ENCODE measurements at regions not wholly inside any gene's neighbourhood (a gene's known extent, or its start where the extent isn't known, plus 50 kb on each side); places are given as distances from the start of the nearest gene placed in this dataset.
"Not testable (repeated sequence)": the region's sequence is repeated elsewhere in the genome, so short reads cannot be mapped to it uniquely, and the experiment has no call there.

DNA sequence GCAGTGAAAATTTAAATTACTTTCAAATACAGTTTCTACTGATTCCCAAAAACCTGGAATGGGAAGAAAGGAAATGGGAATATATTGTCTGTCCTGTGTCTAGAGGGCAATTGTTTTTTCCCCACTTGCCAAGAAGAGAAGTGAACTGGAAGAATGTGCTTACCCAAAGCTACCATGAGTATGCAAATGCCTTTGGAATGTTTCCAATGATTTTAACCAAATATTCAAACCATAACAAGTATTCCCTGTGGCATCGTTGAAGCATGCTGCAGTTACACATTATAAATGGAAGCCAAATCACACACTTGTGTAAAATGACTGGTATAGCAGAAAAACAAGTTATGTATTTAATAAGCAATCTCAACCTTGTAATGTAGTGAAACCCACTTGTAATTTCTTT lies 368.2 kb downstream of the GBE1 start:
- Mint-ChIP-seq H3K9me3 (peaks cover 0 to 1% of the 10 kb centered on the region in 2 donors), H3K27ac (no peak overlapping the region), H3K4me1 (no peaks in the 10 kb centered on the region), H3K4me3 (no peak overlapping the region), H3K27me3 (no peaks in the 10 kb centered on the region), H3K36me3 (no peaks in the 10 kb centered on the region)
- ATAC-seq (replicated peaks): no peak
- DNase-seq: no peak

- DNase-seq (no peak), ATAC-seq (replicated peaks) (no peak)
- no peaks in the 10 kb centered on the region for H3K4me1 Mint-ChIP-seq
- H3K4me3 Mint-ChIP-seq: no peak overlapping the region
- no peaks in the 10 kb centered on the region for H3K36me3 Mint-ChIP-seq
- H3K27ac Mint-ChIP-seq: no peak overlapping the region
- peaks cover 0 to 1% of the 10 kb centered on the region in 2 donors for H3K9me3 Mint-ChIP-seq
- no peaks in the 10 kb centered on the region for H3K27me3 Mint-ChIP-seq
Observed at GRCh38 chr3:81390796-81391195, 370.6 kb downstream of the GBE1 start.

- Mint-ChIP-seq H3K4me1 (no peaks in the 10 kb centered on the region), H3K27ac (no peak overlapping the region), H3K4me3 (no peak overlapping the region), H3K9me3 (peaks cover 0 to 1% of the 10 kb centered on the region in 2 donors), H3K36me3 (no peaks in the 10 kb centered on the region), H3K27me3 (no peaks in the 10 kb centered on the region)
- ATAC-seq (replicated peaks): no peak
- no peak for DNase-seq
Observed at GRCh38 chr3:81388191-81388590, 373.3 kb downstream of the GBE1 start.

GRCh38 chr3:81382470-81382869 lies 379.0 kb downstream of the GBE1 start:
- no peaks in the 10 kb centered on the region for H3K4me1 Mint-ChIP-seq
- H3K27me3 Mint-ChIP-seq: no peaks in the 10 kb centered on the region
- H3K27ac Mint-ChIP-seq: no peak overlapping the region
- H3K9me3 Mint-ChIP-seq: no peaks in the 10 kb centered on the region
- no peak overlapping the region for H3K4me3 Mint-ChIP-seq
- no peaks in the 10 kb centered on the region for H3K36me3 Mint-ChIP-seq
- DNase-seq (no peak), ATAC-seq (replicated peaks) (no peak)

DNA sequence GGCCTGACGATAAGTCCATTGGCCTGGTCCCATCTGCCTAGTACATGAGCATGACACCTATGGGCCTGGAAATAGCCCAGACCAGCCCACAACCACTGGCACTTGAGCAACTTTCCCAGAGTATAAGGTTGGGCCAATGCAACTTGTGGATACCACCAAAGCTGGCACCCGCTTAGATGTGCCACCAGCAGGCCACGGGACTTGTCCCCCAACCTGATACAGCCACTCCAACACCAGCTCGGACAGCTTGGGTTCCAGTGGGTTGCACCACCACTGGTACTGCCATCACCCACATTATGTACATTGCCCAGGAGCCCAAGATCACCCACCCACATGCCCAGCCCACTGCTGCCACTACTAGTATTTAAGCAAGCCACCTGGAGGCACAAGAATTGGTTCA lies 381.2 kb downstream of the GBE1 start:
- Mint-ChIP-seq H3K27ac (no peak overlapping the region), H3K9me3 (no peaks in the 10 kb centered on the region), H3K27me3 (no peaks in the 10 kb centered on the region), H3K4me3 (no peak overlapping the region), H3K4me1 (no peaks in the 10 kb centered on the region), H3K36me3 (no peaks in the 10 kb centered on the region)
- ATAC-seq (replicated peaks) (no peak), DNase-seq (no peak)

- Mint-ChIP-seq H3K4me1 (no peaks in the 10 kb centered on the region), H3K27ac (no peak overlapping the region), H3K36me3 (no peaks in the 10 kb centered on the region), H3K27me3 (no peaks in the 10 kb centered on the region), H3K9me3 (no peaks in the 10 kb centered on the region), H3K4me3 (no peak overlapping the region)
- no peak for ATAC-seq (replicated peaks)
- DNase-seq: no peak
Observed at GRCh38 chr3:81378552-81379293, 382.7 kb downstream of the GBE1 start.

- DNase-seq: no peak
- Mint-ChIP-seq H3K9me3 (peaks cover 4% of the 10 kb centered on the region in 2 donors), H3K36me3 (no peaks in the 10 kb centered on the region), H3K27me3 (no peaks in the 10 kb centered on the region), H3K4me1 (no peaks in the 10 kb centered on the region), H3K27ac (no peak overlapping the region), H3K4me3 (no peak overlapping the region)
- ATAC-seq (replicated peaks): no peak
Observed at GRCh38 chr3:81375921-81376320, 385.5 kb downstream of the GBE1 start.

DNA sequence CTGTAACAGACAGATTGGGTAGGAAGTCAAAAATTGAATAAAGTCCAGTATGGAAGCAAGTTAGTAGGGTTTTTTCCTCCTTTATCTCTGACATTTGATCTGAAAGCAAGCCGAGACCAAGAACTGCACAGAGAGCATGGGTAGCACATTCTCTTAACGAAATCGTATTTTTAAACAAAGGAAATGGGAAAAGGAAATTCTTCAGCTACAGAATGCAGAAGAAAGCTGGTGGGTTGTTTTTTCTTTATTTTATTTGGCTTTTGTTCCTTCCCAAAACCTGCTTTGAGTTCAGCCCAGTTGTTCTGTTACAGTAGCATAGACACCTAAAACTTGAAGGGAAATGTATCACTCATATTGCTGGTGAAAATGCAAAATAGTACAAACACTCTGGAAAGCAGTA lies 397.0 kb downstream of the GBE1 start:
- H3K27ac Mint-ChIP-seq: no peak overlapping the region
- H3K4me1 Mint-ChIP-seq: no peaks in the 10 kb centered on the region
- H3K27me3 Mint-ChIP-seq: no peaks in the 10 kb centered on the region
- H3K9me3 Mint-ChIP-seq: peaks cover 3 to 4% of the 10 kb centered on the region in 2 donors
- ATAC-seq (replicated peaks) (no peak), DNase-seq (no peak)
- no peaks in the 10 kb centered on the region for H3K36me3 Mint-ChIP-seq
- H3K4me3 Mint-ChIP-seq: no peak overlapping the region

DNA sequence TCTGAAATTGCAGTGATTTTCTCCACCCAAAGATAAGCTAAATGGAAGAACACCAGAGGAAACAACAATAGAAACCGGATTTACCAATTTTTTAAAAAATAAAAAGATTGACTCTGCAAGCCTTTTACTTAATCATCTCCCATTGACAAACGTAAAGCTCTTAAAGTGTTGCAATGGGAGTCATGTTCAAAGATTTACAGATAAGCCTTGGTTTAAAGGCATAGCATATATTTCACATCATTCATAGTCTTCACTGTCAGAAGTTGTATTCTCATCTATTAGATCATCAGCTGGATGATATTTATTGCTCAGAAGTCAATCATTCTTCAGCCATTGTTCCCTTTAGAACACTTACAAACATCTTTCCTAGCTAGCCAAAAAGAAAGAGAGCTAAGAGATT lies 397.6 kb downstream of the GBE1 start:
- peaks cover 3 to 4% of the 10 kb centered on the region in 2 donors for H3K9me3 Mint-ChIP-seq
- no peaks in the 10 kb centered on the region for H3K36me3 Mint-ChIP-seq
- no peak overlapping the region for H3K27ac Mint-ChIP-seq
- DNase-seq: no peak
- H3K4me3 Mint-ChIP-seq: no peak overlapping the region
- no peaks in the 10 kb centered on the region for H3K4me1 Mint-ChIP-seq
- no peaks in the 10 kb centered on the region for H3K27me3 Mint-ChIP-seq
- ATAC-seq (replicated peaks): no peak

DNA sequence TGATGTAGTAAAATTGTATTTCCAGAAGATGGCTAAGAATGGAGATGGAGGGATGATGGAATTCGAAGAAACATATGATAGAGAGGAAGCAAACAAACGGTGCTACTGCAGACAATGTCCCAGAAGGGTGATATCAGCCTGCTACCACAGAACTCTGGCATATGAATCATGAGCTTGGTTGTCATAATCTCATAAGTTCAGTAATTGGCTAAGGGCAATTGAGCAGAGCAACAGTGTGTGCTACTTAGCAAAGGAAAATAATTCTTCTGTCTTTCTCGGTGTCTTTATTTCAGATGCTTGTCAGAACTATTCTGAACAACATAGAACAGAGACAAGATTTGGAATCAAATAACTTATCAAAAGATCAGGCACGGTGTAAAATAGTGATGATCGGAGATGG lies 407.3 kb downstream of the GBE1 start:
- no peaks in the 10 kb centered on the region for H3K9me3 Mint-ChIP-seq
- no peak overlapping the region for H3K27ac Mint-ChIP-seq
- H3K27me3 Mint-ChIP-seq: no peaks in the 10 kb centered on the region
- no peak overlapping the region for H3K4me3 Mint-ChIP-seq
- no peak for ATAC-seq (replicated peaks)
- no peaks in the 10 kb centered on the region for H3K36me3 Mint-ChIP-seq
- H3K4me1 Mint-ChIP-seq: no peaks in the 10 kb centered on the region
- no peak for DNase-seq

DNA sequence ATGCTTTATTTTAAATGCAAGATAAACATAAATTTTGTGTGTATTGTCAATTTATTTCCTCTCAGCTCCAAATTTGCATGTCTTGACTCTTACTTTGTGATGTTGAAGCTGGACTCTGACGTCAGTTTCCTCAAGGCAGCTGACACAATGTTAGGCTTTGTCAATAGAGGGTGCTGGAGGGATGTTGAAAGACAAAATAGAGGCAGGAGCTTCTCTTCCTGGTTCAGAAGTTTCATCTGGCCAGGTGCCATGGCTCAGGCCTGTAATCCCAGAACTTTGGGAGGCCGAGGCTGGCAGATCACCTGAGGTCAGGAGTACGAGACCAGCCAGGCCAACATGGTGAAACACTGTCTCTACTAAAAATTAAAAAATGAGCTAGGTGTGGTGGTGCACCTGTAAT lies 408.6 kb downstream of the GBE1 start:
- Mint-ChIP-seq H3K4me1 (no peaks in the 10 kb centered on the region), H3K27ac (no peak overlapping the region), H3K36me3 (no peaks in the 10 kb centered on the region), H3K9me3 (no peaks in the 10 kb centered on the region), H3K27me3 (no peaks in the 10 kb centered on the region), H3K4me3 (no peak overlapping the region)
- DNase-seq: no peak
- ATAC-seq (replicated peaks): no peak

DNA sequence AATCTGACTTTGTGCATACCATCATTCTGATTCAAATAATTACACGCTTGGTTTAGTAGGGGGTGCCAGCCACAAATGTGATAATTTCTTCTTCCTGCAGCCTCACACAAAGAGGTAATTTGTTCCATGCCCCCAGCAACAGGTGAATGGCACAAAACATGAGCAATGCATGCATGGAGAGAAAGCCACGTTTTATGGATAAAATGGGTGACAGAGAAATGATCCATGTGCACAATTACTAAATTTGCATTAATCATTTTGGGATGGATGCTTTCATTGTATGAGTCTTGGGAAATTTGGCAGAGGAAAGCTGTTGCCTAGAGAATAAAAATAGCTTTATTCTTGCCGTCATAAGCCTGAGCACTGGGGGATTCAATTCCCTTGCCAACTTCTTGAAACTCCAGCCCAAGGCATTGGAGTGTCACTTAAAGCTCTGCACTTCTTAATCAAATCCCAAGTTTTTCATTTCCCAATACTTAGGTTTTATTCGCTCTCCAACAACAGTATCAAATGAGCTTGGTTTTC lies 411.6 kb downstream of the GBE1 start:
- Mint-ChIP-seq H3K36me3 (no peaks in the 10 kb centered on the region), H3K9me3 (no peaks in the 10 kb centered on the region)

GRCh38 chr3:81339040-81339845 lies 422.2 kb downstream of the GBE1 start:
- Mint-ChIP-seq H3K27me3 (no peaks in the 10 kb centered on the region), H3K9me3 (no peaks in the 10 kb centered on the region), H3K36me3 (no peaks in the 10 kb centered on the region), H3K4me1 (no peaks in the 10 kb centered on the region), H3K4me3 (no peak overlapping the region), H3K27ac (no peak overlapping the region)
- DNase-seq (no peak), ATAC-seq (replicated peaks) (peak; percentile 46 to 60)

More for the DNA sequence above, 411.6 kb downstream of the GBE1 start:
- DNase-seq: no peak
- no peak for ATAC-seq (replicated peaks)
- Mint-ChIP-seq H3K4me1 (no peaks in the 10 kb centered on the region), H3K4me3 (no peak overlapping the region), H3K27me3 (no peaks in the 10 kb centered on the region), H3K27ac (no peak overlapping the region)

GRCh38 chr3:81336470-81336869 lies 425.0 kb downstream of the GBE1 start:
- DNase-seq (no peak), ATAC-seq (replicated peaks) (no peak)
- Mint-ChIP-seq H3K36me3 (no peaks in the 10 kb centered on the region), H3K27ac (no peak overlapping the region), H3K9me3 (no peaks in the 10 kb centered on the region), H3K4me1 (no peaks in the 10 kb centered on the region), H3K4me3 (no peak overlapping the region), H3K27me3 (no peaks in the 10 kb centered on the region)

- H3K36me3 Mint-ChIP-seq; H3K9me3 Mint-ChIP-seq; H3K27ac Mint-ChIP-seq; H3K27me3 Mint-ChIP-seq; DNase-seq; ATAC-seq (replicated peaks); H3K4me3 Mint-ChIP-seq; H3K4me1 Mint-ChIP-seq: not testable (repeated sequence)
Observed at GRCh38 chr3:81329835-81330234, 431.6 kb downstream of the GBE1 start.

Measured in stimulated activated naive B cell treated with anti-CD40 and anti-IgM and Interleukin-4, amounts not matched to agents 10 μg/mL and 1 μg/mL and 100 μg/mL, for 72 hours (primary cell).